Natural killer cell (primary cell): ENCODE measurements at regions not wholly inside any gene's neighbourhood (a gene's known extent, or its start where the extent isn't known, plus 50 kb on each side); places are given as distances from the start of the nearest gene placed in this dataset.

ENCODE experiments used
- ATAC-seq, 3 donors: fragments of 150-1000 bp in 2 of 3; fragments of 200-7000 bp in 1 of 3; cut with Tn5 transposase; 1 replicate in 1 of 3; 2 replicates in 2 of 3; pipeline ENCODE4 v1.10.0; 2021; ENCODE audit warnings: mild to moderate bottlenecking in 2 of 3, moderate library complexity in 2 of 3
- DNase-seq, 2 donors: peaks; one replicate each; pipeline versions ENCODE4 v3.0.0 to v3.0.0-alpha.2; 2013 to 2021; ENCODE audit warnings: mixed read lengths in 1 of 2
- H3K27ac ChIP-seq: one replicate; pipeline ENCODE4 v1.5.1; 2013; ENCODE audit warnings: mild to moderate bottlenecking, low read length
- H3K27me3 ChIP-seq: one replicate; pipeline ENCODE4 v1.6.1; 2013; ENCODE audit warnings: low read length; ENCODE audit not compliant: control insufficient read depth, insufficient read depth
- H3K36me3 ChIP-seq: one replicate; pipeline ENCODE4 v1.6.1; 2013; ENCODE audit warnings: low read length; ENCODE audit not compliant: control insufficient read depth, insufficient read depth
- H3K4me1 ChIP-seq: one replicate; pipeline ENCODE4 v1.6.1; 2013; ENCODE audit warnings: low read length; ENCODE audit not compliant: control insufficient read depth, insufficient read depth
- H3K4me3 ChIP-seq: one replicate; pipeline ENCODE4 v1.5.1; 2013; ENCODE audit warnings: low read length
- H3K9me3 ChIP-seq: one replicate; pipeline ENCODE4 v1.6.1; 2013; ENCODE audit warnings: low read length; ENCODE audit not compliant: control insufficient read depth, insufficient read depth
- H3K27ac Mint-ChIP-seq, 2 donors: one replicate each; pipeline ENCODE4 v1.8.0; 2022; ENCODE audit warnings: mild to moderate bottlenecking in 2 of 2, mixed read lengths in 2 of 2, moderate library complexity in 1 of 2
- H3K27me3 Mint-ChIP-seq, 2 donors: one replicate each; pipeline ENCODE4 v1.8.0; 2022; ENCODE audit warnings: low read depth in 2 of 2, mixed read lengths in 2 of 2
- H3K36me3 Mint-ChIP-seq: one replicate; pipeline ENCODE4 v1.8.0; 2022; ENCODE audit warnings: mixed read lengths
- H3K4me1 Mint-ChIP-seq, 2 donors: one replicate each; pipeline ENCODE4 v1.8.0; 2022; ENCODE audit warnings: mixed read lengths in 2 of 2
- H3K4me3 Mint-ChIP-seq: one replicate; pipeline ENCODE4 v1.8.0; 2022; ENCODE audit warnings: mild to moderate bottlenecking, moderate library complexity, mixed read lengths
- H3K9me3 Mint-ChIP-seq, 2 donors: one replicate each; pipeline ENCODE4 v1.8.0; 2022; ENCODE audit warnings: mixed read lengths in 2 of 2
- CTCF ChIP-seq: fragments of 200-600 bp; IDR thresholded peaks from one replicate; pipeline ENCODE4 v1.8.0; 2022; ENCODE audit warnings: antibody characterized with exemption
- WGBS: methylation state at CpG from one replicate; pipeline ENCODE4 v1.1.7; 2013; ENCODE audit warnings: missing lambda C conversion rate; ENCODE audit not compliant: insufficient coverage; 5-methylcytosine and 5-hydroxymethylcytosine counted together
- intact Hi-C: fragments of 100-400 bp; cut with micrococcal nuclease; formaldehyde crosslinking; loops from one replicate; pipeline ENCODE4 v1.14.2; 2022

GRCh38 chr4:53778155-53778554 is 186.9 kb upstream of the LNX1 start:
- H3K4me1 ChIP-seq, result no peaks in the 10 kb centered on the region
- 86% methylated on average over 2 of the region's 2 CpGs for WGBS
- no peak overlapping the region for H3K4me3 Mint-ChIP-seq

GRCh38 chr4:53777244-53777984 is 186.1 kb upstream of the LNX1 start:
- ATAC-seq, result no peak
- DNase-seq, result no peak
- Histone ChIP-seq H3K27me3 (no peaks in the 10 kb centered on the region), H3K4me3 (no peak overlapping the region), H3K4me1 (no peaks in the 10 kb centered on the region), H3K27ac (no peak overlapping the region), H3K9me3 (no peaks in the 10 kb centered on the region), H3K36me3 (no peaks in the 10 kb centered on the region)
- no peak overlapping the region for H3K4me3 Mint-ChIP-seq
- TF ChIP-seq CTCF, result no peak
- H3K36me3 Mint-ChIP-seq, result no peaks in the 10 kb centered on the region
- H3K27me3 Mint-ChIP-seq, result no peaks in the 10 kb centered on the region
- intact Hi-C loops, result no loop called here
- no peaks in the 10 kb centered on the region for H3K4me1 Mint-ChIP-seq
- peaks cover 0 to under 1% of the 10 kb centered on the region in 2 donors for H3K9me3 Mint-ChIP-seq
- H3K27ac Mint-ChIP-seq, result no peak overlapping the region
- WGBS, result 62% methylated on average over 4 of the region's 4 CpGs

More at GRCh38 chr4:53778155-53778554, 186.9 kb upstream of the LNX1 start:
- no peak for TF ChIP-seq CTCF
- peaks cover 0 to 3% of the 10 kb centered on the region in 2 donors for H3K27me3 Mint-ChIP-seq
- Histone ChIP-seq H3K27me3 (no peaks in the 10 kb centered on the region), H3K9me3 (no peaks in the 10 kb centered on the region), H3K4me3 (no peak overlapping the region), H3K27ac (no peak overlapping the region), H3K36me3 (no peaks in the 10 kb centered on the region)
- peaks cover 0 to 2% of the 10 kb centered on the region in 2 donors for H3K9me3 Mint-ChIP-seq
- ATAC-seq (no peak), DNase-seq (no peak)
- intact Hi-C loops, result no loop called here
- no peaks in the 10 kb centered on the region for H3K36me3 Mint-ChIP-seq
- H3K27ac Mint-ChIP-seq, result no peak overlapping the region
- H3K4me1 Mint-ChIP-seq, result no peaks in the 10 kb centered on the region

- Mint-ChIP-seq H3K4me1 (no peaks in the 10 kb centered on the region), H3K27ac (no peak overlapping the region), H3K4me3 (no peak overlapping the region), H3K36me3 (no peaks in the 10 kb centered on the region), H3K27me3 (no peaks in the 10 kb centered on the region), H3K9me3 (no peaks in the 10 kb centered on the region)
- H3K4me1 ChIP-seq, result no peaks in the 10 kb centered on the region
- no peaks in the 10 kb centered on the region for H3K36me3 ChIP-seq
- no peak overlapping the region for H3K4me3 ChIP-seq
- H3K9me3 ChIP-seq, result no peaks in the 10 kb centered on the region
- no CpG with 5 or more reads among the region's 2 CpGs for WGBS
- H3K27ac ChIP-seq, result no peak overlapping the region
- no peak for DNase-seq
- ATAC-seq, result no peak
- no peaks in the 10 kb centered on the region for H3K27me3 ChIP-seq
- no peak for TF ChIP-seq CTCF
- intact Hi-C loops, result no loop called here
Observed at GRCh38 chr4:53776141-53776540, 184.9 kb upstream of the LNX1 start.

GRCh38 chr4:53775381-53775780 is 184.1 kb upstream of the LNX1 start:
- Histone ChIP-seq H3K9me3 (no peaks in the 10 kb centered on the region), H3K4me1 (no peaks in the 10 kb centered on the region), H3K27ac (no peak overlapping the region), H3K27me3 (no peaks in the 10 kb centered on the region), H3K4me3 (no peak overlapping the region), H3K36me3 (no peaks in the 10 kb centered on the region)
- DNase-seq (no peak), ATAC-seq (no peak)
- no peaks in the 10 kb centered on the region for H3K4me1 Mint-ChIP-seq
- WGBS, result 93% methylated on average over 3 of the region's 4 CpGs
- H3K27me3 Mint-ChIP-seq, result no peaks in the 10 kb centered on the region
- no peak overlapping the region for H3K27ac Mint-ChIP-seq
- H3K4me3 Mint-ChIP-seq, result no peak overlapping the region
- no peak for TF ChIP-seq CTCF
- no peaks in the 10 kb centered on the region for H3K36me3 Mint-ChIP-seq
- no peaks in the 10 kb centered on the region for H3K9me3 Mint-ChIP-seq
- intact Hi-C loops, result no loop called here
